ENCODE measurements at regions not wholly inside any gene's neighbourhood (a gene's known extent, or its start where the extent isn't known, plus 50 kb on each side); places are given as distances from the start of the nearest gene placed in this dataset.

- DNase-seq = no peak
- Histone ChIP-seq H3K4me3 (ENCODE audit: low read length) (no peak overlapping the region), H3K36me3 (ENCODE audit: control insufficient read depth, insufficient read depth, low read length) (no peaks in the 10 kb centered on the region), H3K9me3 (ENCODE audit: control insufficient read depth, low read length) (no peaks in the 10 kb centered on the region), H3K27ac (ENCODE audit: low read depth, low read length) (no peak overlapping the region), H3K27me3 (ENCODE audit: control insufficient read depth, insufficient read depth, low read length, poor library complexity, severe bottlenecking) (no peaks in the 10 kb centered on the region), H3K9ac (ENCODE audit: extremely low read depth, low read length, poor library complexity, severe bottlenecking) (no peak overlapping the region), H3K4me1 (ENCODE audit: control insufficient read depth, insufficient read depth, low read length) (no peaks in the 10 kb centered on the region)
- no peaks in the 10 kb centered on the region for H3K27me3 Mint-ChIP-seq (ENCODE audit: insufficient read depth)
- no peaks in the 10 kb centered on the region for H3K9me3 Mint-ChIP-seq
- no peak overlapping the region for H3K27ac Mint-ChIP-seq
- H3K4me1 Mint-ChIP-seq = no peaks in the 10 kb centered on the region
- H3K4me3 Mint-ChIP-seq = no peak overlapping the region
- WGBS, 2 experiments (ENCODE audit: insufficient coverage in 1 of 2, insufficient read length in 1 of 2) = 97% methylated on average over 1 of the region's 1 CpG; no CpG with 5 or more reads in 1 of the 2 experiments
- no peaks in the 10 kb centered on the region for H3K36me3 Mint-ChIP-seq (ENCODE audit: low read depth)
- no peak for TF ChIP-seq CTCF (conservative IDR thresholded peaks at IDR 0.05)
These were observed 134.9 kb upstream of the CEP162 start for GRCh38 chr6:84362193-84362821.

- Mint-ChIP-seq H3K36me3 (ENCODE audit: low read depth) (no peaks in the 10 kb centered on the region), H3K4me3 (no peak overlapping the region), H3K27me3 (ENCODE audit: insufficient read depth) (no peaks in the 10 kb centered on the region), H3K27ac (no peak overlapping the region), H3K9me3 (peaks cover 4% of the 10 kb centered on the region), H3K4me1 (peaks cover 4% of the 10 kb centered on the region)
- H3K36me3 ChIP-seq (ENCODE audit: control insufficient read depth, insufficient read depth, low read length) = no peaks in the 10 kb centered on the region
- H3K27me3 ChIP-seq (ENCODE audit: control insufficient read depth, insufficient read depth, low read length, poor library complexity, severe bottlenecking) = no peaks in the 10 kb centered on the region
- H3K27ac ChIP-seq (ENCODE audit: low read depth, low read length) = no peak overlapping the region
- no peaks in the 10 kb centered on the region for H3K9me3 ChIP-seq (ENCODE audit: control insufficient read depth, low read length)
- 97 to 100% methylated on average over 1 of the region's 3 CpGs for WGBS, 2 experiments (ENCODE audit: insufficient coverage in 1 of 2, insufficient read length in 1 of 2)
- H3K4me3 ChIP-seq (ENCODE audit: low read length) = no peak overlapping the region
- no peak for DNase-seq
- no peak for TF ChIP-seq CTCF (conservative IDR thresholded peaks at IDR 0.05)
- no peak overlapping the region for H3K9ac ChIP-seq (ENCODE audit: extremely low read depth, low read length, poor library complexity, severe bottlenecking)
- H3K4me1 ChIP-seq (ENCODE audit: control insufficient read depth, insufficient read depth, low read length) = no peaks in the 10 kb centered on the region
These were observed 134.1 kb upstream of the CEP162 start for GRCh38 chr6:84361372-84362192.

- peaks cover 15% of the 10 kb centered on the region for H3K9me3 Mint-ChIP-seq
- no peaks in the 10 kb centered on the region for H3K27me3 ChIP-seq (ENCODE audit: control insufficient read depth, insufficient read depth, low read length, poor library complexity, severe bottlenecking)
These were observed 132.6 kb upstream of the CEP162 start for GRCh38 chr6:84360039-84360438.

More at GRCh38 chr6:84360039-84360438, 132.6 kb upstream of the CEP162 start:
- Histone ChIP-seq H3K4me1 (ENCODE audit: control insufficient read depth, insufficient read depth, low read length) (no peaks in the 10 kb centered on the region), H3K9ac (ENCODE audit: extremely low read depth, low read length, poor library complexity, severe bottlenecking) (no peak overlapping the region), H3K9me3 (ENCODE audit: control insufficient read depth, low read length) (peaks cover 5% of the 10 kb centered on the region), H3K27ac (ENCODE audit: low read depth, low read length) (no peak overlapping the region), H3K4me3 (ENCODE audit: low read length) (no peak overlapping the region), H3K36me3 (ENCODE audit: control insufficient read depth, insufficient read depth, low read length) (no peaks in the 10 kb centered on the region)
- TF ChIP-seq CTCF (conservative IDR thresholded peaks at IDR 0.05) = no peak
- Mint-ChIP-seq H3K4me3 (no peak overlapping the region), H3K27me3 (ENCODE audit: insufficient read depth) (peaks cover 2% of the 10 kb centered on the region), H3K36me3 (ENCODE audit: low read depth) (peaks cover 2% of the 10 kb centered on the region), H3K27ac (no peak overlapping the region), H3K4me1 (peaks cover 13% of the 10 kb centered on the region)
- no peak for DNase-seq
- WGBS, 2 experiments (ENCODE audit: insufficient coverage in 1 of 2, insufficient read length in 1 of 2) = 92 to 100% methylated on average over 2 to 5 of the region's 5 CpGs
